ENCODE measurements at regions not wholly inside any gene's neighbourhood (a gene's known extent, or its start where the extent isn't known, plus 50 kb on each side); places are given as distances from the start of the nearest gene placed in this dataset.

DNA sequence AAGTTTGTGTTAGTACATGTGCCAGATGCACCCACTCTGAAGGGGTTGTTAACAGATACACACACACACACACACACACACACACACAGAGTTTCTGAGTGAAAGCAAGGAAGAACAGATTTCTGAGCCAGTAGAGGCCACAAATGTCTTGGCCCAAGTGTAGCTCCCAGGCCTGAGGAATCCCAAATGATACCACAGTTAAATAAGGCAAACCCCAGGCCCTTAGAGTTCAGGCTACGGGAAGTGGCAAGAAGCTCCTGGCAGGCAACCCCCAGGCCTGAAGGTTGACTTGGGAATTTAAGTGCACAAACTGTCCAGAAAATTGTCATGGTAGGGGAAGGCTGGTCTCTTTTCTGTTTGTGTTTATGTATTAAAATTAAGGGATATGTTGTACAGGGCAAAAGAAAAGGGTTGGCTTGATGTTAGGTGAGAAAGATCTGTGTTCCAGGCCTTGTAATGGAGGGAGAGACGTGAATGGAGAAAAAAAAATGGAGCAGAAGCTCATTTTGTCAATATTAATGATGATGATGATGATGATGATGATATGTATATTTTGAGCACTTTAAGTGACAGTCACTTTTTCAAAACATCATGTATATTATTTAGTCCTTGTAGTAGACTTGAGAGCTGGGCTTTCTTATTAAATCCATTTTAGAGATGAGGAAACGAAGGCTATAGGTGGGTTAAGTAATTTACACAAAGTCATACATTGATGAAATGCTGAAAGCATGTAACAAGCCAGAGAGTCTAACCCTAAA lies 317.0 kb upstream of the JAG1 start:
- no peak for ATAC-seq
- TF ChIP-seq, protein P1, sequence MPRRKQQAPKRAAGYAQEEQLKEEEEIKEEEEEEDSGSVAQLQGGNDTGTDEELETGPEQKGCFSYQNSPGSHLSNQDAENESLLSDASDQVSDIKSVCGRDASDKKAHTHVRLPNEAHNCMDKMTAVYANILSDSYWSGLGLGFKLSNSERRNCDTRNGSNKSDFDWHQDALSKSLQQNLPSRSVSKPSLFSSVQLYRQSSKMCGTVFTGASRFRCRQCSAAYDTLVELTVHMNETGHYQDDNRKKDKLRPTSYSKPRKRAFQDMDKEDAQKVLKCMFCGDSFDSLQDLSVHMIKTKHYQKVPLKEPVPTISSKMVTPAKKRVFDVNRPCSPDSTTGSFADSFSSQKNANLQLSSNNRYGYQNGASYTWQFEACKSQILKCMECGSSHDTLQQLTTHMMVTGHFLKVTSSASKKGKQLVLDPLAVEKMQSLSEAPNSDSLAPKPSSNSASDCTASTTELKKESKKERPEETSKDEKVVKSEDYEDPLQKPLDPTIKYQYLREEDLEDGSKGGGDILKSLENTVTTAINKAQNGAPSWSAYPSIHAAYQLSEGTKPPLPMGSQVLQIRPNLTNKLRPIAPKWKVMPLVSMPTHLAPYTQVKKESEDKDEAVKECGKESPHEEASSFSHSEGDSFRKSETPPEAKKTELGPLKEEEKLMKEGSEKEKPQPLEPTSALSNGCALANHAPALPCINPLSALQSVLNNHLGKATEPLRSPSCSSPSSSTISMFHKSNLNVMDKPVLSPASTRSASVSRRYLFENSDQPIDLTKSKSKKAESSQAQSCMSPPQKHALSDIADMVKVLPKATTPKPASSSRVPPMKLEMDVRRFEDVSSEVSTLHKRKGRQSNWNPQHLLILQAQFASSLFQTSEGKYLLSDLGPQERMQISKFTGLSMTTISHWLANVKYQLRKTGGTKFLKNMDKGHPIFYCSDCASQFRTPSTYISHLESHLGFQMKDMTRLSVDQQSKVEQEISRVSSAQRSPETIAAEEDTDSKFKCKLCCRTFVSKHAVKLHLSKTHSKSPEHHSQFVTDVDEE (CRISPR knock-in tag; IDR thresholded peaks at IDR 0.05): no peak
- TF ChIP-seq, protein P2, sequence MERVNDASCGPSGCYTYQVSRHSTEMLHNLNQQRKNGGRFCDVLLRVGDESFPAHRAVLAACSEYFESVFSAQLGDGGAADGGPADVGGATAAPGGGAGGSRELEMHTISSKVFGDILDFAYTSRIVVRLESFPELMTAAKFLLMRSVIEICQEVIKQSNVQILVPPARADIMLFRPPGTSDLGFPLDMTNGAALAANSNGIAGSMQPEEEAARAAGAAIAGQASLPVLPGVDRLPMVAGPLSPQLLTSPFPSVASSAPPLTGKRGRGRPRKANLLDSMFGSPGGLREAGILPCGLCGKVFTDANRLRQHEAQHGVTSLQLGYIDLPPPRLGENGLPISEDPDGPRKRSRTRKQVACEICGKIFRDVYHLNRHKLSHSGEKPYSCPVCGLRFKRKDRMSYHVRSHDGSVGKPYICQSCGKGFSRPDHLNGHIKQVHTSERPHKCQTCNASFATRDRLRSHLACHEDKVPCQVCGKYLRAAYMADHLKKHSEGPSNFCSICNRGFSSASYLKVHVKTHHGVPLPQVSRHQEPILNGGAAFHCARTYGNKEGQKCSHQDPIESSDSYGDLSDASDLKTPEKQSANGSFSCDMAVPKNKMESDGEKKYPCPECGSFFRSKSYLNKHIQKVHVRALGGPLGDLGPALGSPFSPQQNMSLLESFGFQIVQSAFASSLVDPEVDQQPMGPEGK (CRISPR knock-in tag; IDR thresholded peaks at IDR 0.05; ENCODE audit: borderline replicate concordance): no peak
- TF ChIP-seq TCF4 (CRISPR knock-in tag; IDR thresholded peaks at IDR 0.05; ENCODE audit: borderline replicate concordance): no peak
- no peak for TF ChIP-seq CSDC2 (CRISPR knock-in tag; IDR thresholded peaks at IDR 0.05)

DNA sequence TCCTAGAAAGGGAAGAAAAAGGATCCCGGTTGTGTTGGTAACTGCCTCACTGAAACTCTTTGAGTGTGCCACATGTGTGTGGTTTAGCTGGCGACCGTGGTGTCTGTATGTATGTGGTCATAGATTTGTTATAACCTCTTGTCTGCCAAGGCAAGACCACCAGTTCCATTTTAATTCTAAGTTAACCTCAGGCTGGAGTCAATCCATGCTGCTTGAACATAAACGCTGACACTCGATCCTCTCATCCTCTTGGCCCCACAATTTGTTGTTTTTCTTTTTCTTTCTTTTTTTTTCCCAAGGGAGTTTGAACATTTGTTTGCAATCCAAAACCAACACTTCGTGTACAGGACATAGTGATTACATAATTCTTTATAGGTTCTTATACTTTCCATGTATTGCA lies 318.9 kb upstream of the JAG1 start:
- TF ChIP-seq ZNF8 (CRISPR knock-in tag; IDR thresholded peaks at IDR 0.05) (no peak), GLIS3 (CRISPR knock-in tag; IDR thresholded peaks at IDR 0.05) (no peak), TOX (CRISPR knock-in tag; IDR thresholded peaks at IDR 0.05; ENCODE audit: borderline replicate concordance) (no peak), ZNF70 (CRISPR knock-in tag; IDR thresholded peaks at IDR 0.05) (no peak), ISL1 (CRISPR knock-in tag; IDR thresholded peaks at IDR 0.05) (no peak), ZNF565 (CRISPR knock-in tag; conservative IDR thresholded peaks at IDR 0.05; ENCODE audit: low read depth) (no peak), RARB (CRISPR knock-in tag; IDR thresholded peaks at IDR 0.05) (no peak), BACH2 (CRISPR knock-in tag; IDR thresholded peaks at IDR 0.05; ENCODE audit: borderline replicate concordance) (no peak), ZC3H10 (CRISPR knock-in tag; IDR thresholded peaks at IDR 0.05) (no peak), CSDC2 (CRISPR knock-in tag; IDR thresholded peaks at IDR 0.05) (no peak), ZFP30 (CRISPR knock-in tag; IDR thresholded peaks at IDR 0.05) (no peak), ARNTL (CRISPR knock-in tag; IDR thresholded peaks at IDR 0.05; ENCODE audit: borderline replicate concordance, low read depth) (no peak), SNAI2 (CRISPR knock-in tag; IDR thresholded peaks at IDR 0.05) (no peak), ZFP3 (CRISPR knock-in tag; IDR thresholded peaks at IDR 0.05) (no peak)
- TF ChIP-seq, protein P3, sequence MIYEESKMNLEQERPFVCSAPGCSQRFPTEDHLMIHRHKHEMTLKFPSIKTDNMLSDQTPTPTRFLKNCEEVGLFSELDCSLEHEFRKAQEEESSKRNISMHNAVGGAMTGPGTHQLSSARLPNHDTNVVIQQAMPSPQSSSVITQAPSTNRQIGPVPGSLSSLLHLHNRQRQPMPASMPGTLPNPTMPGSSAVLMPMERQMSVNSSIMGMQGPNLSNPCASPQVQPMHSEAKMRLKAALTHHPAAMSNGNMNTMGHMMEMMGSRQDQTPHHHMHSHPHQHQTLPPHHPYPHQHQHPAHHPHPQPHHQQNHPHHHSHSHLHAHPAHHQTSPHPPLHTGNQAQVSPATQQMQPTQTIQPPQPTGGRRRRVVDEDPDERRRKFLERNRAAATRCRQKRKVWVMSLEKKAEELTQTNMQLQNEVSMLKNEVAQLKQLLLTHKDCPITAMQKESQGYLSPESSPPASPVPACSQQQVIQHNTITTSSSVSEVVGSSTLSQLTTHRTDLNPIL (CRISPR knock-in tag; IDR thresholded peaks at IDR 0.05; ENCODE audit: low read depth): no peak
- TF ChIP-seq, protein P4, sequence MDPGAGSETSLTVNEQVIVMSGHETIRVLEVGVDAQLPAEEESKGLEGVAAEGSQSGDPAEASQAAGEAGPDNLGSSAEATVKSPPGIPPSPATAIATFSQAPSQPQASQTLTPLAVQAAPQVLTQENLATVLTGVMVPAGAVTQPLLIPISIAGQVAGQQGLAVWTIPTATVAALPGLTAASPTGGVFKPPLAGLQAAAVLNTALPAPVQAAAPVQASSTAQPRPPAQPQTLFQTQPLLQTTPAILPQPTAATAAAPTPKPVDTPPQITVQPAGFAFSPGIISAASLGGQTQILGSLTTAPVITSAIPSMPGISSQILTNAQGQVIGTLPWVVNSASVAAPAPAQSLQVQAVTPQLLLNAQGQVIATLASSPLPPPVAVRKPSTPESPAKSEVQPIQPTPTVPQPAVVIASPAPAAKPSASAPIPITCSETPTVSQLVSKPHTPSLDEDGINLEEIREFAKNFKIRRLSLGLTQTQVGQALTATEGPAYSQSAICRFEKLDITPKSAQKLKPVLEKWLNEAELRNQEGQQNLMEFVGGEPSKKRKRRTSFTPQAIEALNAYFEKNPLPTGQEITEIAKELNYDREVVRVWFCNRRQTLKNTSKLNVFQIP (CRISPR knock-in tag; IDR thresholded peaks at IDR 0.05; ENCODE audit: borderline replicate concordance, low read depth): no peak
- no peak for ATAC-seq

DNA sequence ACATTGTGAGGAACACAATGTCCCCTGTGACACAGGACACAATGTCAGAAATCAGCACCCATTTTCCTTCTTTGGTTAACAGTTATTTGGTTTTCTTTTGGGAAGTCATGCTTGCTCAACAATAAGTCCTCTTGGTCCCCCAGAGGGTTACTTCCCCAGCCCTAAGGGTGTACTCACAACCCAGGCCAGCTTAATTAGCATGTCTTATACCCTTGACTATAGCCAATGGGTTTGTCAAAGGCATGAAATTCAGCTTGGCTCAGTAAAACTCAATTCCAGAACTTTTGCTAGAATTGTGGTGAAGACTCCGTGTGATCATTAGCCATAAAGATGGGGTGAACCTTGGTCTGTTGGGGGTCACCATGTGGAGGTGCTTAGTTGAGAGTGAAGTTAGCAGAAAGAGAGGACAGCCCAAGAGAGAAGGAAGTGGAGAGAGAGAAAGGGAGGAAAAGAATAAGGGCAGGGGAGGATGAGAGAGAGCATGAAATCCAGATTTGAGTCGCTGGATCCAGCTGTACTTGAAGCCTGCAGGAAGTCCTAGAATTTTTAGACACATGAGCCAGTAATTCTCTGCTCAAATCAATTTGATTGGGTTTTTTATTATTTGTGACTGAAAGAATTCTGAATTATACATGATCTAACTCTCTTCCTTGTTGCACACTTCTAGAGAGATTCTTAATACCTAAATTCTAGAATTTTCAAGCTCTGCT lies 321.3 kb upstream of the JAG1 start:
- no peak for TF ChIP-seq GLIS3 (CRISPR knock-in tag; IDR thresholded peaks at IDR 0.05)
- TF ChIP-seq PPARA (CRISPR knock-in tag; IDR thresholded peaks at IDR 0.05; ENCODE audit: borderline replicate concordance): no peak
- no peak for TF ChIP-seq ZNF8 (CRISPR knock-in tag; IDR thresholded peaks at IDR 0.05)
- no peak for TF ChIP-seq ZNF565 (CRISPR knock-in tag; conservative IDR thresholded peaks at IDR 0.05; ENCODE audit: low read depth)
- no peak for TF ChIP-seq ARNTL (CRISPR knock-in tag; IDR thresholded peaks at IDR 0.05; ENCODE audit: borderline replicate concordance, low read depth)
- TF ChIP-seq, protein P5, sequence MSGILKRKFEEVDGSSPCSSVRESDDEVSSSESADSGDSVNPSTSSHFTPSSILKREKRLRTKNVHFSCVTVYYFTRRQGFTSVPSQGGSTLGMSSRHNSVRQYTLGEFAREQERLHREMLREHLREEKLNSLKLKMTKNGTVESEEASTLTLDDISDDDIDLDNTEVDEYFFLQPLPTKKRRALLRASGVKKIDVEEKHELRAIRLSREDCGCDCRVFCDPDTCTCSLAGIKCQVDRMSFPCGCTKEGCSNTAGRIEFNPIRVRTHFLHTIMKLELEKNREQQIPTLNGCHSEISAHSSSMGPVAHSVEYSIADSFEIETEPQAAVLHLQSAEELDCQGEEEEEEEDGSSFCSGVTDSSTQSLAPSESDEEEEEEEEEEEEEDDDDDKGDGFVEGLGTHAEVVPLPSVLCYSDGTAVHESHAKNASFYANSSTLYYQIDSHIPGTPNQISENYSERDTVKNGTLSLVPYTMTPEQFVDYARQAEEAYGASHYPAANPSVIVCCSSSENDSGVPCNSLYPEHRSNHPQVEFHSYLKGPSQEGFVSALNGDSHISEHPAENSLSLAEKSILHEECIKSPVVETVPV (CRISPR knock-in tag; IDR thresholded peaks at IDR 0.05): no peak
- no peak for ATAC-seq
